Liver (tissue), 8 donors: ENCODE measurements at regions not wholly inside any gene's neighbourhood (a gene's known extent, or its start where the extent isn't known, plus 50 kb on each side); places are given as distances from the start of the nearest gene placed in this dataset.

Experiments
- DNase-seq: peaks from one replicate; pipeline ENCODE4 v3.0.0-alpha.2; 2017; ENCODE audit warnings: low spot score
- H3K27ac ChIP-seq, 2 donors: one replicate each; pipeline ENCODE4 v1.7.0; 2013; ENCODE audit warnings: inconsistent platforms in 2 of 2, low read length in 2 of 2, control low read depth in 1 of 2, low read depth in 1 of 2, mild to moderate bottlenecking in 1 of 2
- H3K27me3 ChIP-seq, 4 donors: one replicate each; pipeline versions ENCODE4 v1.6.1 to v1.7.0; 2013; ENCODE audit warnings: low read length in 3 of 4, inconsistent platforms in 1 of 4, mild to moderate bottlenecking in 1 of 4, moderate library complexity in 1 of 4; ENCODE audit not compliant: control insufficient read depth in 4 of 4, insufficient read depth in 4 of 4
- H3K36me3 ChIP-seq, 4 donors: one replicate each; pipeline versions ENCODE4 v1.6.1 to v1.7.0; 2013; ENCODE audit warnings: low read length in 3 of 4, mild to moderate bottlenecking in 3 of 4, low read depth in 1 of 4, moderate library complexity in 1 of 4; ENCODE audit not compliant: control insufficient read depth in 4 of 4, insufficient read depth in 3 of 4
- H3K4me1 ChIP-seq, 4 donors: one replicate each; pipeline versions ENCODE4 v1.6.1 to v1.7.0; 2013; ENCODE audit warnings: low read length in 3 of 4, mild to moderate bottlenecking in 3 of 4, moderate library complexity in 1 of 4; ENCODE audit not compliant: control insufficient read depth in 4 of 4, insufficient read depth in 4 of 4
- H3K4me3 ChIP-seq, 3 donors: one replicate each; pipeline versions ENCODE4 v1.6.1 to v1.7.0; 2013; ENCODE audit warnings: low read length in 3 of 3, control low read depth in 1 of 3, low read depth in 1 of 3, mild to moderate bottlenecking in 1 of 3
- H3K9ac ChIP-seq, 2 donors: one replicate each; pipeline ENCODE4 v1.7.0; 2013; ENCODE audit warnings: low read length in 2 of 2, mild to moderate bottlenecking in 2 of 2, moderate library complexity in 2 of 2, control low read depth in 1 of 2, low read depth in 1 of 2
- H3K9me3 ChIP-seq, 4 donors: one replicate each; pipeline versions ENCODE4 v1.6.1 to v1.7.0; 2013; ENCODE audit warnings: low read length in 3 of 4; ENCODE audit not compliant: control insufficient read depth in 4 of 4
- EGR1 ChIP-seq, 2 donors: IDR thresholded peaks; 2 replicates each; pipeline ENCODE4 v1.6.1; 2016 to 2018; ENCODE audit warnings: antibody characterized with exemption in 2 of 2, low read depth in 2 of 2
- FOXA1 ChIP-seq: IDR thresholded peaks from 2 replicates; pipeline ENCODE4 v1.6.1; 2016; ENCODE audit warnings: antibody characterized with exemption
- FOXA2 ChIP-seq: IDR thresholded peaks from 2 replicates; pipeline ENCODE4 v1.6.1; 2016; ENCODE audit warnings: antibody characterized with exemption
- HNF4A ChIP-seq, 2 donors: conservative IDR thresholded peaks; 2 replicates each; pipeline ENCODE4 v1.6.1; 2016; ENCODE audit warnings: antibody characterized with exemption in 2 of 2, mild to moderate bottlenecking in 2 of 2
- HNF4G ChIP-seq: IDR thresholded peaks from 2 replicates; pipeline ENCODE4 v1.6.1; 2016; ENCODE audit warnings: antibody characterized with exemption
- JUND ChIP-seq, 2 donors: IDR thresholded peaks; 2 replicates each; pipeline ENCODE4 v1.6.1; 2016; ENCODE audit warnings: antibody characterized with exemption in 2 of 2
- NR2F2 ChIP-seq: IDR thresholded peaks from 2 replicates; pipeline ENCODE4 v1.6.1; 2016; ENCODE audit warnings: antibody characterized with exemption
- RAD21 ChIP-seq, 2 donors: IDR thresholded peaks; 2 replicates each; pipeline ENCODE4 v1.6.1; 2016; ENCODE audit warnings: antibody characterized with exemption in 2 of 2, mild to moderate bottlenecking in 2 of 2
- SP1 ChIP-seq: IDR thresholded peaks from 2 replicates; pipeline ENCODE4 v1.6.1; 2018; ENCODE audit warnings: antibody characterized with exemption, mild to moderate bottlenecking
- TAF1 ChIP-seq: conservative IDR thresholded peaks from 2 replicates; pipeline ENCODE4 v1.6.1; 2016; ENCODE audit warnings: antibody characterized with exemption, mild to moderate bottlenecking
- WGBS: extraction: QIAGEN DNeasy Blood & Tissue Kit; methylation state at CpG from one replicate; pipeline ENCODE4 v1.1.7; 2013; 5-methylcytosine and 5-hydroxymethylcytosine counted together
- TF ChIP-seq, protein P1 (sequence below): IDR thresholded peaks from 2 replicates; pipeline ENCODE4 v1.6.1; 2016; ENCODE audit warnings: antibody characterized with exemption, mild to moderate bottlenecking
- TF ChIP-seq, protein P2 (sequence below): IDR thresholded peaks from 2 replicates; pipeline ENCODE4 v1.6.1; 2016; ENCODE audit warnings: antibody characterized with exemption
- TF ChIP-seq, protein P3 (sequence below): IDR thresholded peaks from 2 replicates; pipeline ENCODE4 v1.6.1; 2016; ENCODE audit warnings: antibody characterized with exemption
- TF ChIP-seq, protein P4 (sequence below): IDR thresholded peaks from 2 replicates; pipeline ENCODE4 v1.6.1; 2016; ENCODE audit warnings: antibody characterized with exemption
- TF ChIP-seq, protein P5 (sequence below): fragments of 150-350 bp; IDR thresholded peaks from 2 replicates; pipeline ENCODE4 v1.5.1; 2017; ENCODE audit warnings: improper control_type of control experiment, low read depth, low read length; ENCODE audit not compliant: missing input control
- donor health status: healthy.
- donor health status: healthy.
- donor health status: healthy.
- donor health status: healthy.
- donor health status: healthy.

DNA sequence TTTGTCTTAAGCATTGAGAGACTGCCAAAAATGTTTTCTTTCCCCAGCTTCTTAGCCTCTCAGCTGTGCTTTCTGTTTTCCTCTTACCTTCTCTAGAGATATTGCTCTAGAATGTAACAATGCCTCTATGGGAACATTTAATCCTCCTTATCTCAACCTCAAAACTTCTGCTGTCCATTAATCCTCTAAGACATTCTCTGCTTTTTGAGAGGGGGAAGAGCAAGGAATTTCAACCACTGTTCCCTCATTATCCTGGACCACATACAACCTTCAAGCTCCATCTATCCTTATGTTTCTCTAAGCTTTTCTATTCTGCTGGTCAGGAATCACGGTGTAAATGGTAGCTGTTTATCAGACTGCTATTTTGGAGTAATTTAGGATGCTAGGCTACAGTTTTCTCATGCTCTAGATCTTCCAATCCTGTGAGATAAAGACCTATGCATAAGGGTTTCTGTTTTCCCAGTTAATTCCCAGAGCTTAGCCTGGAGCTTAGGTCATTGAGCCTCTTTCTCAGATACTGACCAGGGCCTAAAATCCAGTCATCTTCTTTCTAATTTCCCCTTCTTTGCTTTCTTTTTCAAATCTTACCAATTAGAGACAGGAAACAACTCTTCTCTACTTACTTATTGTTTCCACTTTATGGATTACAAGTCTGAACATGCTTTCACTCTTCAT is 282.0 kb downstream of the CALCRL start:
- no peak overlapping the region for H3K27ac ChIP-seq
- TF ChIP-seq TAF1 (no peak), NR2F2 (no peak), SP1 (no peak), EGR1 (IDR thresholded peaks at IDR 0.05; ENCODE audit: low read depth in 2 of 2) (no peak), FOXA2 (no peak), FOXA1 (no peak), RAD21 (IDR thresholded peaks at IDR 0.05) (no peak)
- TF ChIP-seq, protein P1, sequence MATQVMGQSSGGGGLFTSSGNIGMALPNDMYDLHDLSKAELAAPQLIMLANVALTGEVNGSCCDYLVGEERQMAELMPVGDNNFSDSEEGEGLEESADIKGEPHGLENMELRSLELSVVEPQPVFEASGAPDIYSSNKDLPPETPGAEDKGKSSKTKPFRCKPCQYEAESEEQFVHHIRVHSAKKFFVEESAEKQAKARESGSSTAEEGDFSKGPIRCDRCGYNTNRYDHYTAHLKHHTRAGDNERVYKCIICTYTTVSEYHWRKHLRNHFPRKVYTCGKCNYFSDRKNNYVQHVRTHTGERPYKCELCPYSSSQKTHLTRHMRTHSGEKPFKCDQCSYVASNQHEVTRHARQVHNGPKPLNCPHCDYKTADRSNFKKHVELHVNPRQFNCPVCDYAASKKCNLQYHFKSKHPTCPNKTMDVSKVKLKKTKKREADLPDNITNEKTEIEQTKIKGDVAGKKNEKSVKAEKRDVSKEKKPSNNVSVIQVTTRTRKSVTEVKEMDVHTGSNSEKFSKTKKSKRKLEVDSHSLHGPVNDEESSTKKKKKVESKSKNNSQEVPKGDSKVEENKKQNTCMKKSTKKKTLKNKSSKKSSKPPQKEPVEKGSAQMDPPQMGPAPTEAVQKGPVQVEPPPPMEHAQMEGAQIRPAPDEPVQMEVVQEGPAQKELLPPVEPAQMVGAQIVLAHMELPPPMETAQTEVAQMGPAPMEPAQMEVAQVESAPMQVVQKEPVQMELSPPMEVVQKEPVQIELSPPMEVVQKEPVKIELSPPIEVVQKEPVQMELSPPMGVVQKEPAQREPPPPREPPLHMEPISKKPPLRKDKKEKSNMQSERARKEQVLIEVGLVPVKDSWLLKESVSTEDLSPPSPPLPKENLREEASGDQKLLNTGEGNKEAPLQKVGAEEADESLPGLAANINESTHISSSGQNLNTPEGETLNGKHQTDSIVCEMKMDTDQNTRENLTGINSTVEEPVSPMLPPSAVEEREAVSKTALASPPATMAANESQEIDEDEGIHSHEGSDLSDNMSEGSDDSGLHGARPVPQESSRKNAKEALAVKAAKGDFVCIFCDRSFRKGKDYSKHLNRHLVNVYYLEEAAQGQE = no peak
- TF ChIP-seq, protein P2, sequence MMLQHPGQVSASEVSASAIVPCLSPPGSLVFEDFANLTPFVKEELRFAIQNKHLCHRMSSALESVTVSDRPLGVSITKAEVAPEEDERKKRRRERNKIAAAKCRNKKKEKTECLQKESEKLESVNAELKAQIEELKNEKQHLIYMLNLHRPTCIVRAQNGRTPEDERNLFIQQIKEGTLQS = no peak
- H3K4me3 ChIP-seq = no peak overlapping the region
- no peak overlapping the region for H3K9ac ChIP-seq
- H3K36me3 ChIP-seq = no peaks in the 10 kb centered on the region
- no peaks in the 10 kb centered on the region for H3K27me3 ChIP-seq
- DNase-seq = no peak
- H3K4me1 ChIP-seq = no peaks in the 10 kb centered on the region
- H3K9me3 ChIP-seq = no peaks in the 10 kb centered on the region
- 56% methylated on average over 1 of the region's 1 CpG for WGBS

DNA sequence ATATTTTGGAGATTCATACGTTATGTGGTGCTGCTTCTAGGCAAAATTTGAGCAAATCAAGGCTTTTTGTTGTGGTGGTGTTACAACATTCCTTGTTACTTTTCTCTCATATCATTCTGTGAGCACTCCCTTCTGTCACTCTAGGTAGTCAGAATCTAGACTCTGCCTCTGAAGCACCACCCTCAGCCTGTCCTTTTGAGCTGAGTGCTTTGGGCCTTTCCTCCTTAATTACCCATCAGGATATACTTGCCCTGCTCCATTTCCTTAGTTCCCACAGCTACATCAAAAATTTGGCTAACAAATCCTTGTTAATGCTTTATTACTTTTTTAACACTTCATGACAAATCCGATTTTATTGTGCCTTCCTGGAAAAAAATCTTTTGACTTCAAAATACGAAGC is 289.6 kb downstream of the CALCRL start:
- Histone ChIP-seq H3K4me3 (no peak overlapping the region), H3K36me3 (no peaks in the 10 kb centered on the region), H3K9ac (no peak overlapping the region), H3K9me3 (peaks cover 0 to 6% (median 4%) of the 10 kb centered on the region in 4 donors), H3K27ac (no peak overlapping the region), H3K27me3 (no peaks in the 10 kb centered on the region), H3K4me1 (no peaks in the 10 kb centered on the region)
- 54% methylated on average over 3 of the region's 3 CpGs for WGBS
- no peak for DNase-seq
- TF ChIP-seq JUND (IDR thresholded peaks at IDR 0.05) = no peak
- TF ChIP-seq FOXA1 = no peak
- TF ChIP-seq, protein P2 = no peak

DNA sequence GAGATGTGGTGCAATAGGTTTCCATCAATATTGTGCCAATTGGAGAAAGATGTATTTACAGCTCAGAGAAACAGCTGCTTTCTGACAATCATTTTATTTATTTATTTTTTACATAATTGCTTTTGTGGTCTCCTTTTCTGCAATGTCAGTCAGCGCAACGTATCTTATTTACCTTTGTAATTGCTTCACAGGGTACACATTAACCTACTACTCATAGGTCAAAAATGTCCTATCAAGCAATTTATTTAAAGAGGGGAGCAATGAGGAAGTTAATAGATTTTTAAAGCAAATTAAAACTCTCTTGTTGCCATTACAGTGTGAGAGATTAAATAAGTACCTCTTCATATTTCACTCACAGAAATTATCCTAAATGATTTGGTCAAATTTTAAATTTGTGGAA is 291.0 kb downstream of the CALCRL start:
- no peak overlapping the region for H3K9ac ChIP-seq
- no peaks in the 10 kb centered on the region for H3K27me3 ChIP-seq
- H3K9me3 ChIP-seq = peaks cover 0 to 6% (median 4%) of the 10 kb centered on the region in 4 donors
- H3K27ac ChIP-seq = no peak overlapping the region
- H3K36me3 ChIP-seq = no peaks in the 10 kb centered on the region
- WGBS = 58% methylated on average over 2 of the region's 2 CpGs
- no peaks in the 10 kb centered on the region for H3K4me1 ChIP-seq
- DNase-seq = no peak
- no peak overlapping the region for H3K4me3 ChIP-seq
- TF ChIP-seq, protein P3, sequence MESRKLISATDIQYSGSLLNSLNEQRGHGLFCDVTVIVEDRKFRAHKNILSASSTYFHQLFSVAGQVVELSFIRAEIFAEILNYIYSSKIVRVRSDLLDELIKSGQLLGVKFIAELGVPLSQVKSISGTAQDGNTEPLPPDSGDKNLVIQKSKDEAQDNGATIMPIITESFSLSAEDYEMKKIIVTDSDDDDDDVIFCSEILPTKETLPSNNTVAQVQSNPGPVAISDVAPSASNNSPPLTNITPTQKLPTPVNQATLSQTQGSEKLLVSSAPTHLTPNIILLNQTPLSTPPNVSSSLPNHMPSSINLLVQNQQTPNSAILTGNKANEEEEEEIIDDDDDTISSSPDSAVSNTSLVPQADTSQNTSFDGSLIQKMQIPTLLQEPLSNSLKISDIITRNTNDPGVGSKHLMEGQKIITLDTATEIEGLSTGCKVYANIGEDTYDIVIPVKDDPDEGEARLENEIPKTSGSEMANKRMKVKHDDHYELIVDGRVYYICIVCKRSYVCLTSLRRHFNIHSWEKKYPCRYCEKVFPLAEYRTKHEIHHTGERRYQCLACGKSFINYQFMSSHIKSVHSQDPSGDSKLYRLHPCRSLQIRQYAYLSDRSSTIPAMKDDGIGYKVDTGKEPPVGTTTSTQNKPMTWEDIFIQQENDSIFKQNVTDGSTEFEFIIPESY = no peak
- TF ChIP-seq, protein P4, sequence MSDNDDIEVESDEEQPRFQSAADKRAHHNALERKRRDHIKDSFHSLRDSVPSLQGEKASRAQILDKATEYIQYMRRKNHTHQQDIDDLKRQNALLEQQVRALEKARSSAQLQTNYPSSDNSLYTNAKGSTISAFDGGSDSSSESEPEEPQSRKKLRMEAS = no peak
- TF ChIP-seq HNF4G = no peak
- no peak for TF ChIP-seq EGR1 (IDR thresholded peaks at IDR 0.05; ENCODE audit: low read depth in 2 of 2)
- no peak for TF ChIP-seq HNF4A (conservative IDR thresholded peaks at IDR 0.05)
- TF ChIP-seq JUND (IDR thresholded peaks at IDR 0.05) = no peak
- TF ChIP-seq SP1 = no peak
- TF ChIP-seq, protein P1 = no peak
- TF ChIP-seq, protein P5, sequence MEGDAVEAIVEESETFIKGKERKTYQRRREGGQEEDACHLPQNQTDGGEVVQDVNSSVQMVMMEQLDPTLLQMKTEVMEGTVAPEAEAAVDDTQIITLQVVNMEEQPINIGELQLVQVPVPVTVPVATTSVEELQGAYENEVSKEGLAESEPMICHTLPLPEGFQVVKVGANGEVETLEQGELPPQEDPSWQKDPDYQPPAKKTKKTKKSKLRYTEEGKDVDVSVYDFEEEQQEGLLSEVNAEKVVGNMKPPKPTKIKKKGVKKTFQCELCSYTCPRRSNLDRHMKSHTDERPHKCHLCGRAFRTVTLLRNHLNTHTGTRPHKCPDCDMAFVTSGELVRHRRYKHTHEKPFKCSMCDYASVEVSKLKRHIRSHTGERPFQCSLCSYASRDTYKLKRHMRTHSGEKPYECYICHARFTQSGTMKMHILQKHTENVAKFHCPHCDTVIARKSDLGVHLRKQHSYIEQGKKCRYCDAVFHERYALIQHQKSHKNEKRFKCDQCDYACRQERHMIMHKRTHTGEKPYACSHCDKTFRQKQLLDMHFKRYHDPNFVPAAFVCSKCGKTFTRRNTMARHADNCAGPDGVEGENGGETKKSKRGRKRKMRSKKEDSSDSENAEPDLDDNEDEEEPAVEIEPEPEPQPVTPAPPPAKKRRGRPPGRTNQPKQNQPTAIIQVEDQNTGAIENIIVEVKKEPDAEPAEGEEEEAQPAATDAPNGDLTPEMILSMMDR = no peak
- no peak for TF ChIP-seq NR2F2
